22Rv1 (cell line): ENCODE measurements at regions not wholly inside any gene's neighbourhood (a gene's known extent, or its start where the extent isn't known, plus 50 kb on each side); places are given as distances from the start of the nearest gene placed in this dataset.

Experiments used
- ZFX ChIP-seq: fragments of 450-650 bp; IDR thresholded peaks from 2 replicates; pipeline ENCODE4 v1.6.1; 2017; ENCODE audit warnings: antibody characterized with exemption, borderline replicate concordance
- TF ChIP-seq, protein P1 (sequence below): fragments of 450-650 bp; IDR thresholded peaks from 2 replicates; pipeline ENCODE4 v1.5.1; 2017; ENCODE audit warnings: mild to moderate bottlenecking

DNA sequence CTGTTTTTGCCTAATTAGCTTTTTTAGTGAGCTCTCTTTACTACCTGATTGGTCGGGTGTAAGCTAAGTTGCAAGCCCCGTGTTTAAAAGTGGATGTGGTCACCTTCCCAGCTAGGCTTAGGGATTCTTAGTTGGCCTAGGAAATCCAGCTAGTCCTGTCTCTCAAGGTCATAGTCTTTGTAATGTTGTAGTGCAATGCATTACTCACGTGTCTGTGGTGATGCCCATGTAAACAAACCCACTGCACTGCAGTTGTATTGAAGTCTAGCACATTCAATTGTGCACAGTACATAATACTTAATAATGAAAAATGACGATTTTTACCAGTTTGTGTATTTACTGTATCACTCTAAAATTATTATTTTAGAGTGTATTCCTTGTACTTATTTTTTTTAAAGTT lies 335.5 kb downstream of the NUAK1 start:
- TF ChIP-seq, protein P1, sequence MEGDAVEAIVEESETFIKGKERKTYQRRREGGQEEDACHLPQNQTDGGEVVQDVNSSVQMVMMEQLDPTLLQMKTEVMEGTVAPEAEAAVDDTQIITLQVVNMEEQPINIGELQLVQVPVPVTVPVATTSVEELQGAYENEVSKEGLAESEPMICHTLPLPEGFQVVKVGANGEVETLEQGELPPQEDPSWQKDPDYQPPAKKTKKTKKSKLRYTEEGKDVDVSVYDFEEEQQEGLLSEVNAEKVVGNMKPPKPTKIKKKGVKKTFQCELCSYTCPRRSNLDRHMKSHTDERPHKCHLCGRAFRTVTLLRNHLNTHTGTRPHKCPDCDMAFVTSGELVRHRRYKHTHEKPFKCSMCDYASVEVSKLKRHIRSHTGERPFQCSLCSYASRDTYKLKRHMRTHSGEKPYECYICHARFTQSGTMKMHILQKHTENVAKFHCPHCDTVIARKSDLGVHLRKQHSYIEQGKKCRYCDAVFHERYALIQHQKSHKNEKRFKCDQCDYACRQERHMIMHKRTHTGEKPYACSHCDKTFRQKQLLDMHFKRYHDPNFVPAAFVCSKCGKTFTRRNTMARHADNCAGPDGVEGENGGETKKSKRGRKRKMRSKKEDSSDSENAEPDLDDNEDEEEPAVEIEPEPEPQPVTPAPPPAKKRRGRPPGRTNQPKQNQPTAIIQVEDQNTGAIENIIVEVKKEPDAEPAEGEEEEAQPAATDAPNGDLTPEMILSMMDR: no peak
- TF ChIP-seq ZFX: no peak
